GM19099 (cell line): ENCODE measurements at regions not wholly inside any gene's neighbourhood (a gene's known extent, or its start where the extent isn't known, plus 50 kb on each side); places are given as distances from the start of the nearest gene placed in this dataset.

Experiments
- POLR2A ChIP-seq: IDR thresholded peaks from 3 replicates; pipeline ENCODE4 v1.6.1; 2011; ENCODE audit warnings: low read depth; ENCODE audit not compliant: insufficient read length; ENCODE audit errors: extremely low read depth

DNA sequence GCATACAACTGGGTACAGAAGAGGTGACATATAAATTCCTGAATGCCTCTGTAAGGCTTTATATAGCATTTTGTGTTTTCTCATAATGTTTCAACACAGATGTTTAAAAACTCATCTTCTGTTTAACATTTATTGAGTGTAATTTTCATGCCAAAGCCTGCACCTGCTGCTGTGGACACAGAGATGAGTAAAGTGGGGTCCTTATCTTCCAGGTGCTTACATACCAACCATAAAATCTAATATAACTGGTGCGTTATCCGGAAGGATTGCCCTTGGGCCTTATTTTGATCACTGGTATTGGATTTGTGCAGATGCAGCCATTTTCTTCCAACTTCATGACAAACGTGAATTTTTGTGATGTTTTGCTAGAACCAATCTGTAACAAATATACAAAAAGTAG, 222.3 kb downstream of the DMRT2 start:
- no peak for TF ChIP-seq POLR2A

DNA sequence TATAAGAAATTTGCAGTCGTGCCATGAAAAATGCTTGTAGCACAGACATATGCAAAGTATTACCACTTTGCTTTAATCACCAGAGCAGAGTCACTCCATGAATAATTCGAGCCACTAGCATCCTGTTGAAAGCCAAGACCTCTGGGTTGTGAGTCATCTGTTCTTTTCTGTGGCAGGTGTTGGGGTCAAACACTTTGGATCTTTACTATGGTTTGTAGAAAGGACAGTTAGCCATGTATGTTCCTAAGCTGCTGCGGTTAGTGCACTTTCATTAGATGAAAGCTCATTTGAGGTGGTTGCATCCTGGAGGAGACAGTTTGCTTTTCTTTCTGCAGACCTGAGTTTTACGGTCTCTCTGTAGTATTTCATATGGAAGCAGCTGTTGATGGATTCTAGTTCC, 223.7 kb downstream of the DMRT2 start:
- no peak for TF ChIP-seq POLR2A

DNA sequence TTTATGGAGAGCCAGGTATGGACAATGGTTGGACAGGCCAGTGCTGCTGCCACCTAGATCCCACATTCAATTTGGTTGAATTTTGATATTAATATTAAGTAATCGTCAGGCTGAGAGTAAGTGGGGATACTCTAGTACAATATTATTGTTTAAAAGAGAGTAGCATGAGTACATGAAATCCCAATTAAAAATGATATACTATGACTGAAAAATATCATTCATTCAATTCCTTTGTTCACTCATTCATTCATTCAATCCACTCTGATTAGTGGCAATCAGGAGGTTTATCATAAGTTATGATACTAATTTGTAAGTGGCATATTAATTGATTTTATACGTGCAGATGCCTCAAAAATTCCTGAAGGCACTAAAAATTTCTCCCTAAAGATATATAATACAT, 224.2 kb downstream of the DMRT2 start:
- TF ChIP-seq POLR2A = no peak

DNA sequence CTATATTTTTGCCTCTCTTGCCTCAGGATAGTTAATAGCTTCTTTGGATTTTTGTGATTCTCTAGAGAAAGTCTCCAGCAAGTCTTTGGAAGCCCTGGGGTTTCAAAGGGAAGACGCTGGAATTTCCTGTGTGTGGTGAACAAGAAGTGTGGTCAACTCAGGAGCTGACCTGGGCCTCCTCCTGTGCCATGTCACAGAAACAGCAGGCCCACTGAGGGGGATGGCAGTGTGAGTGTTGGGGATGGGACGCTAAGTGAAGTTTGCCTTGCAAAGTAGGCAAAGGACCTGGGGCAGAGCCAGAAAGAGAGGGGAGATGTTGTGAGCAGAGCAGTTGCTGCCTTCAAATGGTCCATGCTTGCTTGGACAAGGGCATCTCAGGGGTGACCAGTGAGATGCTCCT, 226.3 kb downstream of the DMRT2 start:
- TF ChIP-seq POLR2A = no peak

DNA sequence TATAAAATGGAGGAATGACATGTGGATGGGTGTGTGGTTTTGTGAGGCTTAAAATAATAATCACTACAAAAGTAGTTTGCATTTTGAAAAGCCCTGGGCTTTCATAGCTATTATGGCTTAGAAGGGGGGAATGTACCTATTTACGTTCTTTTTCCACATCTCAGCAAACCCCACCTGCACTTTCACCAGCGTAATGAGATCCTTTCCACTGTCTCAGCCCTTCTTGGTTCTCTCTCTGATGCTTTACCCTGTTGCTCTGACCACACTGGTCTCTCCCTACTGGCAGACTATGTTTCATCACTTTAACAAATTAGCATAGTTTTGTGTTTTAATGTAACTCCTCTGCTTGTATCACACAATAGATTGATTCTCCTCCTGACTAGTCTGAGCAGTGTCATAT, 234.6 kb downstream of the DMRT2 start:
- TF ChIP-seq POLR2A = no peak

DNA sequence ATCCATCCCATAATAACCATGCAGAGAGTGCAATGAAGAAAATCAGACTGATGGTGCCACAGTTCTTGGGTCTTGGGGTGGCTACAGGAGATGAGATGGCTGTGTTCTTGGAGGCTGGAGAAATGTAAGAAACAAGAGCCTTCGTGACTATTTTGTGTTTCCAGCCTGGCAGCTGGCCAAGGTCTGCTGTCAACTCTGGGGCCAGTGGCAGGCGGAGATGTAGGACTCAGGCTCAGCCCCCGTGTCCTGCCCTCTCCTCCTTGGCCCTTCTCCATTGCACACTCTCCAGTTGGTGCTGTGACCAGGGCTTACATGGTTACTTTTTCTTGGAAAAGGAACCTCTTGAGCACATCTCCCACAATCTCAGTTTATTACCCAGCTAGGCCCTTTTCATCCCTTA, 235.4 kb downstream of the DMRT2 start:
- no peak for TF ChIP-seq POLR2A

DNA sequence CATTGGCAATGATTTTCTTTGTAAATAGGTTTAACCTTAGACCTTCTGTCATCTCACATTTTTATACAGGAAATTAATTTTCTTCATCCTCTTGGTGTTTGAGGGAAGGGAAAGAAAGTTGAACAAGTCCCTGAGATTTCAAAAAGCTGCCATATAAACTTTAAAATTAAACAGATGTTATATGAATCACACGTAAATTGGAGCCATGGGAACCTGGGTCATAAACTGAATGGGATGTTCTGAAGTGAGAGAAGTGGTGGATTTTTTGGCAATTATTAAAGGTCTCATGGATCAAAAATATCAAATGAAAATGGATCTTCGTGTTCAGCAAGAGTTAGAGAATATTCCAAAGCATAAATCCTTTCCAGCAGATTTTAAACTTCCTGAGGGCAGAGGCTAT, 242.2 kb downstream of the DMRT2 start:
- TF ChIP-seq POLR2A = no peak

DNA sequence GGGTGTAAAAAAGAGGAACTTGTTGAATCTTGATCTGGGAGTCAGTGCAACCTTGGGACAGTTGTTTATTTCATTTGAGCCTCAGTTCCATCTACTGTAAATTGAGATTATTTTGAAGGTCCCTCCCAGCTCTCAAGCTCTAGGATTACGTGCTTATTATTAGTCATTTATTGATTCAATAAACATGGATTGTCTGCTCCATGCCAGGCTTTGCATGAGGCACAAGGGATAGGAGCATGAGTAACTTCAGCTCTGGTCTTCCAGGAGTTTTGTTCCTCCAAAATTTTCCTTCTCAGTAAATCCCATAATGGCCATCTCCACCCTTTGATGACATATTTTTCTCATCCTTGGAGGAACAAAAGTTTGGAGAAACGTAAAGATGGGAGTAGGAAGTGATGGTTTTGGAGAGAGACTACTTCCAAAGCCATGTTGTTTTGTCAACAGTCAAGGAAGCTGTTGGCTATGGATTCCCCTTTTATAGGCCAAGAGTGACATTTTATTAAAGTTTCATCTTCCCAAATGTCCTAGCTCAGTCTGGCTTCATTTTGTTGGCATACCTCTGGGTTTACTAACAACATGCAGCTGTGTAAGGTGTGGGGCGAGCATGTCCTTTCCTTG, 244.6 kb downstream of the DMRT2 start:
- no peak for TF ChIP-seq POLR2A

DNA sequence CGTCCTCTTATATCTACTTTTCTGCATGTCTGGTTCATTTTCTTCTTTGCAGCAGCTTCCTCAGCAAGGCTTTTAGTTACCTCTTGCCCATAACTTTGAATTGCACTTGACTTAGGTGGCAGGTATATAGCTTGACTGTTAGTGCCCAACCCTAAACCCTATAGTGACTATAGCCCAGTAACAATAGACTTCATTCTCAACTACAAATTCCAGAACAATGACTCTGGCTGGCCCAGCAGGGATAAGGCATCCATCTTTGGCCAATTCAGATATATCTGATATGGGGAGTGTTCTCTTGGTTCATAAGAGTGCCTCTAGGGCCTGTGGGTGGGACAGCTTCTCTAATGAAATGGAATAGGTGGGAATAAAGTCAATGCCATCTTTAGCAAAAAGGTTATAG, 246.2 kb downstream of the DMRT2 start:
- TF ChIP-seq POLR2A = no peak

DNA sequence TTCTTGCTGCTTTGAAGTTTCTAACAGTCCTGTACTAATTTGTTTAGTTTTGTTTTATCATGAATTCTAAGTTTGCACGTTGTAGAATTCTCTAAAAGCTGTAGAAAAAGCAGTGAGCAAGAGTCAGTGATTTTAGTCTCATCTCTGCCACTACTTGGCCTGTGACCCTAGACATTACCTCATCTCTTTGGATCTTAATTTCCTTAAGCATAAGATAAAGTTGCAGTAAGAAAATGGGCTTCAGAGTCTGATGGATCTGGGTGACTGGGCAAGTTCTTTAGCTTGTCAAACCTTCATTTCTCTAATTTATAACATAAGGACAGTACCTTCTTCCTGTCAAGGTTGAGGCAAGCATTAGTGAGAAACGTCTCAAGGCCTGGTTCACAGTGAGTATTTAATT, 247.9 kb downstream of the DMRT2 start:
- TF ChIP-seq POLR2A = no peak

DNA sequence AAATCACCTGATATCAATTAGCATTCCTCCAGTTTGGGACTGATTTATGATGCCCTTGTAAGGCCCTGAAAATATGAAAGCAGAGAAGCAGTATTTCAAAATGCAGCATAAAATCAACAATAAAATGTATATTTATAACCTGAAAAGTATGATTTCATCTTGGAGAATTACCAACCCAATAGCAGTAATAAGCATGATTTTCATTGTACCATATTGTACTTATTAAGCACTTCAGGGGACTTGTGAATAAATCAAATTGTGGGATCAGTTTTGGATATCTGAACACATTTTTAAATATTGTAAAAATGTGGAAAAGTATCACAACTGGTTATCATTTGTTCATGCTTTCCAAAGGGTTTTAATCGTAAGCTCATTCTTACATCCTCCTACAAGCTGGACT, 250.8 kb downstream of the DMRT2 start:
- no peak for TF ChIP-seq POLR2A

DNA sequence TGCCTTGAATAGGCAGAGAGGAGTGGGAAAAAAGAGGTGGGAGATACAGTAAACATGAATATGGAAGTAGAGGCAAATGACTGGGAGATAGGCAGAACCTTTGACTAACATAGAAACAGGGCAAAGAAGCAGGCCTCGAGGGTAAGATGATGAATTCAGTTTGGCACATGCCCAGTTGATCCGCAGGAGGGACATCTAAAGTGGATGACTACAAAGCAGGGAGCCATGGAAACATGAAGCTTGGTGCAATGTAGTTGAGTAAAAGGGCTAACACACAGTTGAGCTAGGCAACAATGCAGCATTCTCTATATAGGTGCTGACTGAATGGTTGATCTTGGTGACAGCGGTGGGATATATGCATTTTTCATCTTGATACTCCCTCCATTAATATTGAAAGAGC, 253.8 kb downstream of the DMRT2 start:
- TF ChIP-seq POLR2A = no peak

DNA sequence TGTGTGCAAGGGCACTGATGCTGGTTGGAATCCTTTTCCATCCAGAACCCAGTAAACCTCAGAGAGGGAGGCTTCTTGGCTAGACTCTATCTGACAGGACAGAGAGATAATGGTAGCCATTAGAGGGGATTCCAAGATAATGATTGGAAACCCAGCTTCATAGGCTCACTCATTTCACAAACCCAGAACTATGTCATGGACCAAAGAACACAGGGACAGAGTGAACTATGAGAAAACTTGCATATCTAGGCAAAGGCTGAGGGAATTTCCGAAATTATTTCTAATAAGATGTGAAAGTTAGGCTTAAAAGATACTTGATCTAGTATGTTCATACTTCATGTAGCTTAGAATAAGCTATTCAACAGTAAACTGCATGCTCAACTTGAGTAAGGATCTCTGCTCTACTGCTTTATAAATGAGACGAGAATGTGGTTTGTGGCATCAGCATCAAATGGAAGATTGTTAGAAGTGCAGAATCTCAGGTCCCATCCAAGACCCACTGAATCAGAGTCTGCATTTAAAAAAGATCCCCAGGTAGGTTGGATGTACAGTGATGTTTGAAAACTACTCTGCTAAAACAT, 261.4 kb downstream of the DMRT2 start:
- no peak for TF ChIP-seq POLR2A

DNA sequence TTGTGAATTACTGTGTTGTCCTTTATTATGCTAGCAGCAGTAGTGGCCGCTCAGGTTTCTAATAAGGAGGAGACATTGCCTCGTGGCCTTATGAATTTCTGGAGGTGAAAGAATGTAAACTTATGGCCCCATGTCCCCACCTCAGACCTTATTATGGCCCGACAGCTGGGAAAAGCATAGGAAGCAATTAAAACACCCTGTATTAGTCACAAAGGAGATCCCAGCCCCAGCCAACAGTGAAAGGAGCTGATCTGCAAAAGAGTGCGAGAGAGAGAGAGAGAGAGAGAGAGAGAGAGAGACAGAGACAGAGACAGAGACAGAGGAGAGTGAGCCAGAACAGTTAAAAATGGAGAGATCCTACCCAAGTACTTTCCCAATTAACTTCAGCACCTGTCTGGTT, 269.3 kb downstream of the DMRT2 start:
- TF ChIP-seq POLR2A = no peak

DNA sequence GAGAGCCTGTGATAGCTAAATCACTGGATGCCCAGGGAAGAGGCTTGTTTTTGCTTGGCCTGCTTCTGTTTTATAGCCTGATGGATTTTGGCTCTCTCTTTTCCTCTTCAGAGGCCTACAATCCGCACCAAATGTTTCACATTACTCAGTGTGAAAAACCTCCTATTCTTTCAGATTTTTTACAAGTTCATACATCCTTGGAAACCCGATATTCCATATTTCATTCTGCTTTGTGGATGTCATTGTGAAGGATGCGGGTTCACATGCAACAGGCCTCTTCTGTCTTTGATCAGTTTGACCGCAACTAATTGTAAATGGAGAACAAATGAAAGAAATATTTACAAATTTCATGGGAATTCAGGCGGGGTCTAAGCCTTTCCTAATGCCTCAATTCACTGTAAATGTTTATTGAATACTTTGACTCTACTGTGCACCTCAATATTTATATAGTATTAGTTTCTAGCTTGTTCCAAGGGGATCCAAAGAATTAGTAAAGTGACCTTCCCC, 269.9 kb downstream of the DMRT2 start:
- no peak for TF ChIP-seq POLR2A

DNA sequence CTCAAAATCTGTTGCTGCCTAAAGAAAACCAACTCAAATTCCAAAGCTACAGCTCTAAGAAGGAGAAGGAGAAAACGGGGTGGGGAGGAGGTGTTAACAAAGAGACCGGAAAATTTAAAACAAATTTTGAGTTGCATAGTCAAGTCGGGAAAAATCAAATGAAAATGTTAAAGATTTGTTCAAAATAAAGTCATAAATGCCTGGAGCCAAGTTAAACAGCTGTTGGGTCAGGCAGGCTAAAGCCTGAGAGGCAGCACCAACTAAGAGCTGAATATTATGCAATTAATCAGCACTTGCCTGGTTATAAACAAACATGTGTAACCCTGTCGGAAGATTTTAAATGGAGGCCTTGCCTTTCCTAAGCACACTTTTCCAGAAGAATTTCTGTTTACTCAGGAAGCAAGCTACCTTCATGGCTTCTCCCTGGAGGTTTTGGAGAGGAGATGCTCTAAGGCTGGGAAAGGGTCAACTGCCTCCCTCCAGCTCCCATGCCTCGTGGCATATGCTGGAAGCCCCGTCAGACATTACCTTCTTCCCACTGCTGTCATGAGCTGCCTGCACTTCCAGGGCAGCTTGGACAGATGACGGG, 270.5 kb downstream of the DMRT2 start:
- TF ChIP-seq POLR2A = no peak
